22Rv1 (cell line): ENCODE measurements at regions not wholly inside any gene's neighbourhood (a gene's known extent, or its start where the extent isn't known, plus 50 kb on each side); places are given as distances from the start of the nearest gene placed in this dataset.
"Not testable (repeated sequence)": the region's sequence is repeated elsewhere in the genome, so short reads cannot be mapped to it uniquely, and the experiment has no call there.

ENCODE experiments used
- H3K27ac ChIP-seq: fragments of 450-650 bp; 2 replicates; pipeline ENCODE4 v1.5.1; 2017
- CTCF ChIP-seq: fragments of 450-650 bp; IDR thresholded peaks from 2 replicates; pipeline ENCODE4 v1.5.1; 2017; ENCODE audit warnings: mild to moderate bottlenecking
- ZFX ChIP-seq: fragments of 450-650 bp; IDR thresholded peaks from 2 replicates; pipeline ENCODE4 v1.6.1; 2017; ENCODE audit warnings: antibody characterized with exemption, borderline replicate concordance

DNA sequence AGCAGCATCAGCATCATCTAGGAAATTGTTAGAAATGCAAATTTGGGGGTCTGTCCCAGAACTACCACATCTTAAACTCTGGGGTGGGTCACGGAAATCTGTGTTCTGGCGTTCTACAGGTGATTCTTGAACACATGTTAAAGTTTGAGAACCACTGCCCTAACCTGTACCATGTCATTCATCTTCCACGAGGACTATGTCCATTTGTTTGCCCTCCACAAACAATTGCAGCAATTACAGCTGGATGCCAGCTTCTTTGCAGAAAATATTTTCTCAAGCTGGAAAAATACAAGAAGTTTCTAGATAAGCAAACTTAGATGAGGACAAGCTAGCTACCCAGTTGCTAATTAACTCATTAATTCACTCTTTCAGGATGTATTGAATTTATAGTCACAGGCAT lies 54.1 kb downstream of the MAFB start:
- no peak for TF ChIP-seq CTCF
- TF ChIP-seq ZFX: no peak
- H3K27ac ChIP-seq: no peak overlapping the region

DNA sequence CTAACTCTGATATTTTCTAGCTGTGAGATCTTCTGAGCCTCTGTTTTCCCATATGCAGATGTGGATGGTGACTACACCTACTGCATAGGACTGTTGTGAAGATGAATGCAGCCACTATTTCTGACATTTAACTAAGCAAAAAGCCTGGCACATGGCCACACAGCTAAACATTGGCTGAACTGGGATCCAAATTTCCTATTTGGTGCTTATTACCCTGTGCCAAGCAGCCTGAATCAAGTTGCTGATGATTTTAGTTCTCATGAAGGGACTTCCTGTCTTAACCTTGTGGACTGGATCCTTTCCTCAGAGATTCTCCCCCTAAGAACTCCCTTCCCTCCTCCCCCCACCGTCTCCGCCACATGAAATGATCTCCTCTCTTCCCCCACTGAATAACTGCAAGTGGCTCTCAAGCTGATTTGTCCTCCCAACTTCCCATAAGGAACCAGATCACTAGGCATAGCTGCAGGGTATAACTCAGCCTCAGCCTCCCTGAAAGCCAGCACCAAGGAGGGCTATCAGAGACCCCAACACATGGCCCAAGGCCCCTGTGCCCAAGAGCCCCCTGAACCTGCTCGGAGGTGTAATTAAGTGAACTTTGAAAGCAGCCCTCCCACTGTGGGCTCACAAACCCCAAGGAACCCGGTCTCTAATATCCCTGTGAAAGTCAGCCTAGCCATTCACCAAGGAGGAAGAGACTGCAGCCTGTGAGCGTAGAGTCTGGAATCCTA lies 55.7 kb downstream of the MAFB start:
- H3K27ac ChIP-seq: no peak overlapping the region
- TF ChIP-seq ZFX (no peak), CTCF (no peak)

DNA sequence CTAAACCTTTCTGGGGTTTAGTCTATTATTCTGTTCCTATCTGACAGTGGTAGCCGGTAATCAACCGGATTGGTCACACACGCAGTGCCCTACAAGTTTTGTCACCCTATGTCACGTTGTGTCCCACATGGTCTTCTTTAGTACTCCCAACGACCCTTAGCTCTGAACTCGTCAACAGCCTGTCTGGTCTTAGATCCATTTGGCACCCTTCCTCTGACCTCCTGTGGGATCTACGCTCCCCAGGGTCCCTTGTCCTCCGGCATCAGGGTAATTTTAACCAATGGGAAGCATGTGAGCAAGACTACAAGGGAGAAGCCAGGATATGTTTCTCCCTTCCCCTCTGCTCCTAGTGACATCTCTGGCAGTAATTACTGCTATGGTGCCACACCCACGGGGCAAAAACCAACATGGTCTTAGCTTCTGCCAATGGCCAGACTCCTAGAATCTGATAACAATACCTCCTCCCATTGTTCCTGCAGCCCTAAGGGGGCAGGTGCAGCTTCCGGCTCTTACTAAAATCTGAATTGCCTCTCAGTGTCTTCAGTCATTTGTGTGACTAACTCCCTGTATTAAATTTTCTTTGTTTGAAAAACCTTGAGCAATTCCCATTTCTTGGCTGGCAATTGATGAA lies 56.6 kb downstream of the MAFB start:
- H3K27ac ChIP-seq: no peak overlapping the region
- TF ChIP-seq CTCF (no peak), ZFX (no peak)

DNA sequence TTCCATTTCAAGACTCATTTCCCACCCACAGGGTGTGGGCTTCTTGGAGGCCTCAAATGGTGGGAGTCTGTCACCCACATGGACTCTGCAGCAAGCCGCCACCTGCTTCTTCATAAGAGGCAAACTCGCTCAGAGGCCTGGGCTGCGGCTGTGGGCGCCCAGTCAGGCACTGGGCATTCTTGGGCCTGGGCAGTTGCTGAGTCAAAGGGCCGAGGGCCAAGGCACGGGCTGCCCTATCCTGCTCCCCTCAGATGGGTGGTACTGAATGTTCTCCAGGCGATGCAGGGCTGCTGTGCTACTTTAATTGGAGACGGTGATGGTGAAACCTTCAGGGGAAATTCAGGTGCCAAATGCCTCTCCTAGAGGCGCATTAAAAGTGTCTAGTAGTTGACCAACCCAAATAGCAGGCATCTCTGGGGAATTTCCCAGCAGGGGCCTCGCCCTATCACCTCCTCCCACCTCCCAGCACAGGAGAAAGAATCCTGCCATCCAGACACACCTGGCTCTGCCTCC lies 57.9 kb downstream of the MAFB start:
- H3K27ac ChIP-seq: no peak overlapping the region
- TF ChIP-seq CTCF (no peak), ZFX (no peak)

DNA sequence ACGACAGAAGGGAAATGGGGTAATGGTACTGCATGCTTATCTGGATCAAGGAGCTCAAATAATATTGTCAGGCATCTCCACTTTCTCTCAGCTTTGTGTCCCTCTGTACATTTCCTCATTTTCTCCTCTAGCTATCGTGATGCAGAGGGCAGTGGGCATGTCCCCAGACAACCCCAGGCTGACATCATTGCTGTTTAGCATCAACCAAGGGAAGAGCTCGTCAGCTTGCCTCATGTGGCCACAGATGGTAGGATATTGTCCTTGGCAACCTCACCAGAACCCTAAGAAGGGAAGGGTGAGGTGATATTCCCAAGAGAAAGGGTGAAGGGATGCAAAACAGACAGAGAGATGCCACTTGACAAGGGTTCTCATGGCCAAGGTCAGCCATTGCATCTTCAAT lies 58.3 kb downstream of the MAFB start:
- TF ChIP-seq ZFX (no peak), CTCF (no peak)
- no peak overlapping the region for H3K27ac ChIP-seq

- no peak overlapping the region for H3K27ac ChIP-seq
- TF ChIP-seq ZFX (no peak), CTCF (no peak)
These were observed 58.9 kb downstream of the MAFB start for GRCh38 chr20:40630099-40630498.

- TF ChIP-seq ZFX: no peak
- no peak for TF ChIP-seq CTCF
- H3K27ac ChIP-seq: no peak overlapping the region
These were observed 60.2 kb downstream of the MAFB start for GRCh38 chr20:40628877-40629276.

GRCh38 chr20:40619053-40619452 lies 70.0 kb downstream of the MAFB start:
- H3K27ac ChIP-seq: not testable (repeated sequence)
